RCC 7860 (cell line): ENCODE measurements at regions not wholly inside any gene's neighbourhood (a gene's known extent, or its start where the extent isn't known, plus 50 kb on each side); places are given as distances from the start of the nearest gene placed in this dataset.

ENCODE experiments used
- DNase-seq: peaks from one replicate; pipeline ENCODE4 v3.0.0-alpha.2; 2015; ENCODE audit warnings: low spot score
- FAIRE-seq: peaks from 2 replicates; lab custom pipeline; 2012; peaks lifted over from hg19 to GRCh38; lab: Jason Lieb, UNC

DNA sequence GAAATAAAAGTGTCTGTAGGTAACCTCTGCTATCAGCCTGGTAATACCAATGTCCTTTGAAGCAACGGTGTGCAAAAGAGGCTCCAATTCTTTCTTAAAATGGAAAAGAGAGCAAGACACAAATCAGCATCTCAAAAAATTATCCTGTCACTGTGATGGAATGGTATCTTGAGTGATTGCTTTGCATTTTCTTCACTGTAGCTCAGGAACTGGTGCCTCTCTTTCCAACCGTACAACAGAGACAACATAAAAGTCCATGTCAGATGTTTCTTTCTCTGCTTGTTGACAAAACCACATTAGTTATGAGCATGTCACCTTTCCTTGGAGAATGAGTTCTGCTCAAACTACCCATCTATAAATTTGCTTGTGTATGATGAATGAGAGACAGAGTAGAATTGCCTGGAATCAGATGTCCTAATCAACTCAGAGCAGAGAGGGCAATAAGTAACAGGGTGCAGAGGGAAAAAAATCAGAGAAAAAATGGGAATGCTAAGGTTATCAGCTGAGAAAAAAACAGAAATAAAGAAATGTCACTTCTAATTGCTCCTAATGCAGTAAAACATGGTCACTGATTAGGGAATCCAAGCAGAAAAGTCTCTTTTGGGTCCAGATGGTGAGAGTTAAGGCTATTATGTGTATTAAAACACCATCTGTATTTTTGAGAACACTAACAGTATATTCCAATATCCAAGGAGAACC is 465.0 kb upstream of the ATP2B1 start:
- FAIRE-seq (no peak), DNase-seq (no peak)

DNA sequence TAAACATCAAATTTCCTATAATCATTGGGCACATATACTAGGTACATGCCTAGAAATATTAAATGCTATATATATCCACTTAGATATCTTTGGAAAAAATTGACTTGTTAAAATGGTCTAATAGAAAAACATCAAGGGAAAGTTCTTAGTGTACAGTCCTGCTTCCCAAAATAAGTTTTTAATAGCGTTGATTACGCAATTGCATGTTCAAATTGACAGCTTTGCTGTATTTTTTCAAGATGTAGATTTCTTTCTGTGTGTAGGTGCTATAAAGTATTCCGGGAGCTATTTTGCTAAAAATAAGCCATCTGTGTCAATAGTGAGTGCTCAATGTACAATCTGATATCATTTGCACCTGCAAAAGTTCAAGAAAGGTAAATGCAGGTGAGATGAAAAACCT is 463.9 kb upstream of the ATP2B1 start:
- DNase-seq (no peak), FAIRE-seq (no peak)

DNA sequence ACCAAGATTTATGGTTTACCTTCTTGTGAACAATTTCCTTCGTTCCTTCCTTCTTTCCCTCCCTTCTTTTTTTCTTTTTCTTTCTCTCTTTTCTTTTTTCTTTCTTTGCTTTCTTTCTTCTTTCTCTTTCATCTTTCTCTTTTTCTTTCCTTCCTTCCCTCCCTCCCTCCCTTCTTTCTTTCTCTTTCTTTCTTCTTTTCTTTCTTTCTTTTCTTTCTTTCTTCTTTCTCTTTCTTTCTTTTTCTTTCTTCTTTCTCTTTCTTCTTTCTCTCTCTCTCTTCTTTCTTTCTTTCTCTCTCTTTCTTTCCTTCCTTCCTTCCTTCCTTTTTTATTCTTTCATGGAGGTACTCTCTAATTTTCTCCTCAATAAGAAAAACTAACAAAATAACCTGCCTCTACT is 462.1 kb upstream of the ATP2B1 start:
- no peak for FAIRE-seq
- DNase-seq = no peak

DNA sequence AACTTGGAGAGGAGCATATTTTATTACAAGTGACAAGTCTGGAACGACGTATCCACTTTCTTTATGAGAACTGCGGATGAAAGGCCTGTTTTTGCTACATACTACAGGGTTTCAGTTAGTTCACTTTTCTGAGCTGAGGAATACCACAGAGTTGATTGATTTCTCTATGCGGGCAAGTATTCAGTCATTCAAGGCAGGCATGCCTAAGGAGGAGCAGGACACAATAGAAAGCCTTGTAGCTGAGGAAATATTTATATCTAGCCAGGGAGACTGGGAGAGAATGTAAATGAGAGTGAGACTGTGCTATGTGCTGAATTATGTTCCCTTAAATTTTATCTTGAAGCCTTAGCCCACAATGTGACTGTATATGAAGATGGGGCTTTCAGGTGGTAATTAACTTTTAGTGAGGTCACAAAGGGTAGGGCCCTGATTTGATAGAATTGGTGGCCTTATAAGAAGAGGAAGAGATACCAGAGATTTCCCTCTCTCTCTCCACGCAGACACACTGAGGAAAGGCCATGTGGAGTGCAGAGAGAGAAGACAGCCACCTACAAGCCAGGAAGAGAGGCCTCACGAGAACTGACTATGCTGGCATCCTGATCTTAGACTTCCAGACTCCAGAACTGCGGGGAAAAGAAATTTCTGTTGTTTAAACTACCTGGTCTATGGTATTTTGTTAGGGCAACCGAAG is 459.0 kb upstream of the ATP2B1 start:
- FAIRE-seq = no peak
- no peak for DNase-seq

DNA sequence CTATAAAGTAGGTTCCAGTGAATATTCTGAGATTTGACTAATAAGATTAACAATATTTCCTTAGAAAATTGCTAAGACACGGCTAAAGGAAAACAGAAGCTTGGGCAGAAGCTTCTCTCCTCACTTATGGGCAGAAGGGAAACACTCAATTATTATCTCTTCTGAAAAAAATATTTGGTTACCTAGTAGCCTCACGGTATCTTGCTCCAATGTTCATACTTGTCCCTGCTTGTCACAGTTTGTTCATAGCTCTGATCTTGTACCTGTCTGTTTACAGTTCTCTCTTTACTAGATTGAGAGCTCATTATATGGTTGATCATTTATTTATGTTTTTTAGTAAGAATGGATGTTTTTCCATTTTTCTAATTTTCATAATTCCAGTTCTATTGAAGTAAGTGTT is 458.0 kb upstream of the ATP2B1 start:
- DNase-seq (no peak), FAIRE-seq (no peak)

DNA sequence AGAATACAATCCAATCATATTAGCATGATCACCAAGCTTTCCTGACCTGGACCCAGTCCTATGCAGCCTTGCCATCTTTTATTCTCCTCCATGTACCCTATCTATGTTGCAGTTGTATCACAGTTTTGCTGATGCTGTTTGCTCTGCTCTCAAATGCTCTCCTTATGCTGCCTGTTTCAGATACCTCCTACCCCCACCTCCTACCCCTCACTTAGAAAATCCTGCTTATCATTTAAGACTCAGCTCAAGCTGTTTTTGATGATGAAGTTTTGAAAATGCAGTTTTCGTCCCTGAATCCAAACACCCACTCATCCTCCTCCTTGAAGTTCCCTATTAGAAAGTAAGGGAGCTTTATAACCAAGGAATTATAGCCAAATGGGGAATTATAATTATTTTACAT is 457.4 kb upstream of the ATP2B1 start:
- DNase-seq (no peak), FAIRE-seq (no peak)

- FAIRE-seq = no peak
- DNase-seq = no peak
Measured at GRCh38 chr12:90163975-90164374, 455.3 kb upstream of the ATP2B1 start.

DNA sequence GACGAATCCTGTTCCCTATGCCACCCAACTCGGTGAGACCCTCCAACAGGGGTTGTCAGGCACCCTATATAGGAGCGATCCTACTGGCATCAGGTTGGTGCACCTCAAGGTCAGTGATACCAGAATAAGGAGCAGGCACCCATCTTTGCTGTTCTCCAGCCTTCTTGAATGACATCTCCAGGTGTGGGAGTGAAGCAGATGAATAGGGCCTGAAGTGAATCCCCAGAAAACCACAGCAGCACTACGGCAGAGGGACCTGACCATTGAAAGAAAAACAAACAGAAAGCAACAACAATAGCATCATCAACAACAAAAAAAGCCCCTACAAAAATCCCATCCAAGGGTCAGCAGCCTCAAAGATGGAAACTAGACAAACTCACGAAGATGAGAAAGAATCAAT is 445.2 kb upstream of the ATP2B1 start:
- FAIRE-seq = no peak

GRCh38 chr12:90152897-90153624 is 444.4 kb upstream of the ATP2B1 start:
- FAIRE-seq (no peak), DNase-seq (peak; percentile 14)

More for the DNA sequence above, 445.2 kb upstream of the ATP2B1 start:
- no peak for DNase-seq

DNA sequence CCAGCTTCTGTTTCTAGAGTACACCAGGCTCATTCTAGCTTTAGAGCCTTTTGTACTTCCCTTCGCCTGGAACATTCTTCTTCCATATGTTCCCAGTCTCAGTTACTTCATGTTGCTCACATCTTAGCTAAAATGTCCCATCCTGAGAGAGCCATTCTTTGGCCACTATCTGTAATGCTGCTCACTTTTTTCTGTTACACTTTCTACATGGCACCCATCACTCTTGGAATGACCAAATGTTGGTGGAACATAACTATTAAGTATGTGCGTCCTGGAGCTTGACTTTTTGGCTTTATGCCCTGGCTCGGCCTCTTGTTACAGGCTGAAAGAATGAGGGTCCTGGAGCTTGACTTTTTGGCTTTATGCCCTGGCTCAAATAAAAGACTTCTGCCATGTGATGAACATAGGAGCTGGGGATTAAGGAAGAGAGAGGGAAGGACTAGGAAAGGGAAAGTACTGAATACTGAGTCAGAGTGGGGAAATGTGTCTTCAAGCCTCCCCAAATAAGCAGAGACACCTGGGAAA is 442.9 kb upstream of the ATP2B1 start:
- no peak for FAIRE-seq
- DNase-seq = no peak

- DNase-seq (no peak), FAIRE-seq (no peak)
Measured at GRCh38 chr12:90149453-90149852, 440.8 kb upstream of the ATP2B1 start.

- DNase-seq (no peak), FAIRE-seq (no peak)
Measured at GRCh38 chr12:90129366-90130030, 420.9 kb upstream of the ATP2B1 start.

GRCh38 chr12:90128526-90128925 is 419.9 kb upstream of the ATP2B1 start:
- no peak for DNase-seq
- no peak for FAIRE-seq

DNA sequence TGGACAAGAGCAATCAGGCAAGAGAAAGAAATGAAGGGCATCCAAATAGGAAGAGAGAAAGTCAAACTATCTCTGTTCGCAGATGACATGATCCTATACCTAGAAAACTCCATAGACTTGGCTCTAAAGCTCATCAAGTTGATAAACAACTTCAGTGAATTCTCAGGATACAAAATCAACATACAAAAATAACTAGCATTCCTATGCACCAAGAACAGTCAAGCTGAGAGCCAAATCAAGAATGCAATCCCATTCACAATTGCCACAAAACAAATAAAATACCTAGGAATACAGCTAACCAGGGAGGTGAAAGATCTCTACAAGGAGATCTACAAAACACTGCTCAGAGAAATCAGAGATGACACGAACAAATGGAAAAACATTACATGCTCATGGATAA is 417.5 kb upstream of the ATP2B1 start:
- DNase-seq = no peak
- FAIRE-seq = no peak

DNA sequence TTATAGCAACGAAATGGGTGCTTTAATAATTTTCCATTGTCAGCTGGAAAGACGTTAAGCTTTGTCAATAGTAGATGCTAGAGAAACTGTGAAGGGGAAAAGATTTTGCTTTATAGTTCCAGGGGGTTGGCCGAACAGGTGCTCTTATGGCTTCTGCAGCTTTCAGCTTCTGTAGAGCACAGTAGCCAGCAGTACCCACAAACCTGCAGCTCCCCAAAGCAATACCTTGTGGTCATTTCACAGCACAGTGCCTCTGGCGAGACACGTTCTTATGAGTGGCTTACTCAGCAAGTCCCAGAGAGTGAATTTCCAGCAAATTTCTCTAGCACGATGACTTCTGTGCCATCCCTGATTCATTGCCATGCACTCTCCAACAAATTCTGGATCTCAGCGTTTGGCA is 416.3 kb upstream of the ATP2B1 start:
- FAIRE-seq = no peak

GRCh38 chr12:90124289-90124688 is 415.7 kb upstream of the ATP2B1 start:
- no peak for FAIRE-seq
- no peak for DNase-seq

More for the DNA sequence above, 416.3 kb upstream of the ATP2B1 start:
- no peak for DNase-seq

DNA sequence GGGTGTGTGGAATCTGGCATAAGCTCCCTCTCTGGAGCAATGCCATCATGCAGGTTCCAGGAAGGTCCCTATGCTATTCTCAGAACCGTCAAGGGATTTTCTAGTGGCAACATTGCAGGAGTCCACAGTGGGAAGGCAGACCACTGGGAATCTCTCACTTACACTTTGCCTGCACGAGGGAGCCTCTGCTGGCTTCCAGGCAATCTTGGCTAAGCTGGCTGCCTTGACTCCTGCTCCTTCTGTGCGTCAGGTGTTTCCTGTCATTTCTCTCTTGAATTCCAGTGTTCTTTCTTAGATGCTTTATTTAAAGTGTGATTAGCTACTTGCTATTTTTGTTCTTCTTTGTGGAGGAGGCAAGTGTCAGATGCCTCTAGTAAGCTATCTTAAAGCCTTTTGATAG is 414.0 kb upstream of the ATP2B1 start:
- no peak for FAIRE-seq

GRCh38 chr12:90120627-90121026 is 412.0 kb upstream of the ATP2B1 start:
- DNase-seq (no peak), FAIRE-seq (no peak)

More for the DNA sequence above, 414.0 kb upstream of the ATP2B1 start:
- no peak for DNase-seq

- FAIRE-seq = no peak
- no peak for DNase-seq
Measured at GRCh38 chr12:90112666-90113065, 404.0 kb upstream of the ATP2B1 start.

DNA sequence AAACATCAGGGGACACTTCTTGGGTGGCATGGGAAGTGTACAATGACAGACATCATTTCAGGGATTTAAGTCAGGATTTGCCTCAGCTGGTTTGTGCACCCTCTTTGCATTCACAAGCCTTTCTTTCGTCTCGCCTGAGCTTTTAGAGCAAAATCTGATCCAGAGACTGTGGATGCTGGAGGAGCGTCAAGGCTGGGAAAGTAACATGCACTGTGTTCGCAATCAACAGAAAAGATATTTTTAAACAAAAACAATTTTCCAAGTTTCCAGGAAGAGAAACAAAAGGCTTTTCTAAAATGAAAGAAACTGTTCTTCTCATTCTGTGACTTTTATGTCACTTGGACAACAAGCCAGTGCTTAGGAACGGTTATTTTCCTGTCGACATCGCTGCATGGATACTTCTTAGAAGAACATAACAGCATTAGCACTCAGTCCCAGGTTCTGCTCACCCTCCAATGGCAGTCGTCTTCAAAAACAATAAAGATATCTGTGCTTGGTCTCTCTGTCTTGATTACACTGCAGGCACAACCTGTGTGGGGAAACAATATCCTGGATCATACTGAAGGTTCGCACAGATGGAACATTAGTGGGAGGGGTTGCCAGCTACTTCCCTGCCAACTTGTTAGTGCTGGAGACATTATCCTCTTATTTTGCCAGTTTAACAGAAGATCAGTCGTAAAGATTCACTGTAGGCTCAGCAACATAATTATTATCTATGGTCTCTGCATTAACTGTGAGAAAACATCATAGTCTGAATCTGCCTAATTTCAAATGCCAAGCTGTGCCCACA is 403.3 kb upstream of the ATP2B1 start:
- FAIRE-seq (no peak), DNase-seq (no peak)
